Effector CD8-positive, alpha-beta T cell (primary cell): ENCODE measurements at regions not wholly inside any gene's neighbourhood (a gene's known extent, or its start where the extent isn't known, plus 50 kb on each side); places are given as distances from the start of the nearest gene placed in this dataset.
"Not testable (repeated sequence)": the region's sequence is repeated elsewhere in the genome, so short reads cannot be mapped to it uniquely, and the experiment has no call there.

Experiments used
- DNase-seq: peaks from one replicate; lab custom pipeline; 2025; lab: John Stamatoyannopoulos, UW

- no peak for DNase-seq
These were observed 197.3 kb downstream of the UNC5CL start for GRCh38 chr6:40841721-40842120.

- DNase-seq = no peak
These were observed 206.3 kb downstream of the UNC5CL start for GRCh38 chr6:40832691-40833090.

GRCh38 chr6:40831381-40831780 is 207.6 kb downstream of the UNC5CL start:
- DNase-seq = no peak

DNA sequence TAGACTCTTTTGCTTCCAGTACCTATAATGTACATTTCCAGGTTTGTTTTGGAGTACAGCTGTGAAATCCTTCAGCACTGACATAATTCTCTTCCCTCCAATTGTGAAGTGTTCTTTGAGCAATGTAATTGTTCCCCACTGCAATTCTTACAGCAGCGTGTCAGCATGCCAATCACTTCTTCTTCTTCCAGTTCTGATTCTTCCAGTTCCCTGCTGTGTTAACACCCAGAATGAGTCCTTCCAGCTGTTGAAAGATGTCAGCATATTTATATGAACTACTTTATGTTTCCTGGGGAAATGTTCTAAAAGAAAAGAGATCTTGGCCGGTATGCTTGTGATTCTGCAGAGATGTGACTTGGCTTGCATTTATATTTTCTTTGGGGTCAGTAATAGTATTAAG is 213.9 kb downstream of the UNC5CL start:
- DNase-seq = no peak

- DNase-seq = not testable (repeated sequence)
These were observed 214.8 kb downstream of the UNC5CL start for GRCh38 chr6:40823917-40824891.

DNA sequence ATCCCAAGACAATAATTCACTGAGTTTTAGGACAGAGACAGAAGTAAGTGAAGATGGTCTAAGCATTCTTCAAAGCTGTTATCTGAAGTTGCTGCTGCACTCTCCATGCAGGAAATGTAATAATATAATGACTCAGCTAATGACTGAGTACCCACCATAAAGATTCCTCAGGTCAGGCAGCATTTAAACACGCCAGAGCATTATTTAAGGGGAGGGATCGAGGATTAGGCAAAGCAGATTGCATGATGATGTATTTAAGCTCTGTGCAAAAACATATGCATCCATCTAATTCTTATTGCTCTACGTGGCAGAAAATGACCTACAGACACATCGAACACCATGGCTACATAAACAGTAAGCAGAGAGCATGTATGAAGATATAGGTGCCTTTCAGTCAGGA is 216.4 kb downstream of the UNC5CL start:
- no peak for DNase-seq

GRCh38 chr6:40819182-40819834 is 219.7 kb downstream of the UNC5CL start:
- no peak for DNase-seq

- DNase-seq = no peak
These were observed 221.7 kb downstream of the UNC5CL start for GRCh38 chr6:40817369-40817768.

DNA sequence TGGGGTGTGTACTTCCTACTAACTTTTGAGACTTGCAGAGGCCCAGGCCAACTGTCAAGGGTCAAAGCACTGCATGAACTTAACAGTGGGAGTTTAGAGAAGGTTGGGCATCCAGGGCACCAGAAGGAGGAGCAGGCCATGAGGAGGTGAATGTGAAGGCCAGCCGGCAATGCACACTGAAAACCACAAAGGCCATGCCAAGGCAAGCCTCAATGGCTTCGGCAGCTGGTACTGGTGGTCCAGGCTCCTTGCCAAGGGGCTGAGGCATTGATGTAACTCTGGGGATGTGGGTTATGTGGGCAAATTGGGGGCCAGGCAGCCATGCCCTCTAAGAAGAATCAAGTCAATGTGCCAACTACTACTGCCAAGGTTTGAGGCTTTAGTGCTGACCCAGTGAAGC is 222.4 kb downstream of the UNC5CL start:
- no peak for DNase-seq

GRCh38 chr6:40815731-40816130 is 223.3 kb downstream of the UNC5CL start:
- no peak for DNase-seq

GRCh38 chr6:40810171-40810570 is 223.0 kb upstream of the LRFN2 start:
- DNase-seq = no peak

- DNase-seq = no peak
These were observed 222.5 kb upstream of the LRFN2 start for GRCh38 chr6:40809627-40810026.

DNA sequence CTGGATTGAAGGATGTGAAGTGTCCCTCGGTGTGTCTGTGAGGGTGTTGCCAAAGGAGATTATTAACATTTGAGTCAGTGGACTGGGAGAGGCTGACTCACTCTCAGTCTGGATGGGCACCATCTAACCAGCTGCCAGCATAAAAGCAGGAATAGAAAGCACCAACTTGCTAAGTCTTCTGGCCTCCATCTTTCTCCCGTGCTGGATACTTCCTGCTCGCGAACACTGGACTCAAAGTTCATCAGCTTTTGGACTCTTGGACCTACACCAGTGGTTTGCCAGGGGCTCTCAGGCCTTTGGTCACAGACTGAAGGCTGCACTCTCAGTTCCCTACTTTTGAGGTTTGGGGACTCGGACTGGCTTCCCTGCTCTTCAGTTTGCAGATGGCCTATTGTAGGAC is 220.3 kb upstream of the LRFN2 start:
- DNase-seq = no peak

- no peak for DNase-seq
These were observed 219.2 kb upstream of the LRFN2 start for GRCh38 chr6:40806256-40806864.

- no peak for DNase-seq
These were observed 218.2 kb upstream of the LRFN2 start for GRCh38 chr6:40805336-40805735.

GRCh38 chr6:40804905-40805304 is 217.7 kb upstream of the LRFN2 start:
- no peak for DNase-seq

- no peak for DNase-seq
These were observed 216.9 kb upstream of the LRFN2 start for GRCh38 chr6:40803897-40804702.

GRCh38 chr6:40802481-40802880 is 215.3 kb upstream of the LRFN2 start:
- no peak for DNase-seq

- no peak for DNase-seq
These were observed 212.4 kb upstream of the LRFN2 start for GRCh38 chr6:40799296-40800140.

DNA sequence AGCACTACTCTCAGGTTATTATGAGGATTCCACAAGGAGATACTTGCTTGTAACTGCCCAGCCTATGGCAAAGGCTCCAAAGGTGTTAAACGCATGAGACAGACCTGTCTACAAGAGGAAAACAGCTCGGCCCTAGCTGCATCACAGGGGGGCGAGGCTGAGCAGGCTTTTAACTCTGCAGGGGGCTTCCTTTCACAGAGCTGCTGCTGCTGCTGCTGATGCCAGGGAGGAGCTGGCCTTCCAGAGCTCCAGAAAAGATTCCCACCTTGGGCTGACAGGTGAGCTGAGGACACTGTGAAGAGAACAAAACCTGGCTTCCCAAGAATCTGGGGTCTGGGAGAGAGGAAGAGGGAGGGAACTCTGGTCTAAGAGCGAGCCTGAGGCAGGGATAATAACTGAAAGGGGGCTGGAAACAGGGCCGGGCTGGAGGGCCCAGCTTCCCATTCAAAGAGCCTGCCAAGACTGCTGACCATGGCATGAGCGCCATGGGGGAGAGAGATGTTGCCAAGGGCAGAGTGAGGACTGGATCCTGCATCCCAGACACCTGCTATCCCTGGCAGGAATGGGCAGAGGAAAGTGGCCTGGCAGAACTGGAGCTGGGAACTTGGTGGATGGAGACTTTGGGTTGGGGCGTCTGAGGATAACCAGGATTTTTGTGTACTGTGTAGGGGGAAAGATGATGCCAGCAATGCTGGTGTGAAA is 211.1 kb upstream of the LRFN2 start:
- no peak for DNase-seq
